Epithelial cell of esophagus (primary cell): ENCODE measurements at regions not wholly inside any gene's neighbourhood (a gene's known extent, or its start where the extent isn't known, plus 50 kb on each side); places are given as distances from the start of the nearest gene placed in this dataset.

Experiments
- DNase-seq: peaks from one replicate; pipeline ENCODE4 v3.0.0; 2010; ENCODE audit warnings: low read depth
- H3K4me3 ChIP-seq: 2 replicates; pipeline ENCODE4 v1.5.1; 2011; ENCODE audit warnings: mild to moderate bottlenecking, low read length, control low read depth
- TF ChIP-seq, protein P1 (sequence below): IDR thresholded peaks from 2 replicates; pipeline ENCODE4 v1.5.1; 2011; ENCODE audit warnings: low read depth, mild to moderate bottlenecking, low read length, control low read depth, inconsistent platforms; ENCODE audit not compliant: insufficient read depth; ENCODE audit errors: missing control alignments

DNA sequence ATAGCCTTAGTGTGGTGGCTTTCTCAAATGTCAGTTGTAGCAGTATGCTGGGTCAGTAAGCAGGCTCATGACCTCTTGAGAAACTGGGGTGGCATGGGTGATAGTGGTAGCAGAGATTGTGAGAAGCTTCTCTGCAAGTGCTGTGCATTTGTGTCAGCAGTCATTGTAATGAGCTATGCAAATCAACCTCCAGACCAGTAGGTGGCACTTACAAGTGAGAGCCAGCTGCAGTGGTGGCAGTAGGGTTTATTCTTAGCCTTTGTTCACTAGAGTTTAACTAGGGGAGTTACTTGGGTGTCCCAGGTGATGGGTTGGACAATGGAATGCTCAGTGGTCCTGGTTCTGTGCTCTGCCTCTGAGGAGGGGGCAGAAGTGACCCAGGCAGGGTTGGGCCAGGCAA, 818.7 kb downstream of the PCDH7 start:
- no peak for DNase-seq
- TF ChIP-seq, protein P1, sequence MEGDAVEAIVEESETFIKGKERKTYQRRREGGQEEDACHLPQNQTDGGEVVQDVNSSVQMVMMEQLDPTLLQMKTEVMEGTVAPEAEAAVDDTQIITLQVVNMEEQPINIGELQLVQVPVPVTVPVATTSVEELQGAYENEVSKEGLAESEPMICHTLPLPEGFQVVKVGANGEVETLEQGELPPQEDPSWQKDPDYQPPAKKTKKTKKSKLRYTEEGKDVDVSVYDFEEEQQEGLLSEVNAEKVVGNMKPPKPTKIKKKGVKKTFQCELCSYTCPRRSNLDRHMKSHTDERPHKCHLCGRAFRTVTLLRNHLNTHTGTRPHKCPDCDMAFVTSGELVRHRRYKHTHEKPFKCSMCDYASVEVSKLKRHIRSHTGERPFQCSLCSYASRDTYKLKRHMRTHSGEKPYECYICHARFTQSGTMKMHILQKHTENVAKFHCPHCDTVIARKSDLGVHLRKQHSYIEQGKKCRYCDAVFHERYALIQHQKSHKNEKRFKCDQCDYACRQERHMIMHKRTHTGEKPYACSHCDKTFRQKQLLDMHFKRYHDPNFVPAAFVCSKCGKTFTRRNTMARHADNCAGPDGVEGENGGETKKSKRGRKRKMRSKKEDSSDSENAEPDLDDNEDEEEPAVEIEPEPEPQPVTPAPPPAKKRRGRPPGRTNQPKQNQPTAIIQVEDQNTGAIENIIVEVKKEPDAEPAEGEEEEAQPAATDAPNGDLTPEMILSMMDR = no peak

DNA sequence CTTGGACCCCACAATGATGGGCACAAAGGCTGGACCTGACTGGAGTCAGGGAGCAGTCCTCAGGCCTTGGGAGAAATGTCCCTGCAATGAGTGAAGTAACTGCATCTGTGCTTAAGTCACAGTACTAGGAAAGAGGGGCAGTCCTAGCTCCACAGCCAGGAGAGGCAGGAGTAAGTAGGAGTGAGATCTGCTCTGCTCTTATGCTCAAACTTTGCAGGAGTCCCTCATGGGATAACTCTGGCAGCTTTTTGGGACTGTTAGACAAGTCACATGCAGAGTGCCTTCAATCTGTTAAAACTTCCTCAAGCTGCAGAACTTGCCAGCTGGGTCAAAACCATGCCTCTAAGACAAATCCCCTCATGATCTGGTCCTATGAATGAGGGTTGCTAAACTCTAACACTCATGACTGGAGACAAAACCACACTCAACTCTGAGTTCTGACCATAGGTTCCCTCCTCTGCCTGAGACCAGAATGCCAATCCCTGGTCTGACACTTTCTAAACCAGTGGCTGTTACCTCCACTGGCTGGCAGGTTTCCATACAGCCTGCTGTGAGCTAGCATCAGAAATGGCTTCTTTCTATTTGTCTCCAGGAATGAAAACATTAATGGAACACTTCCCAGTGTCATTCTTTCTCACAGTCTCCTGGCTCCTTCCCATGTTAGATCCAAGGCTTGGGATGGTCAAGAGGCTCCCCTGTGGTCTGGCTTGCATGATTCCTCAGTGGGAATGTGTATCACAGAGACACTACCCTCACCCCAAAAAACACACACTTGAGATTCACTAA, 819.3 kb downstream of the PCDH7 start:
- no peak for DNase-seq
- H3K4me3 ChIP-seq = no peak overlapping the region
- TF ChIP-seq, protein P1 = no peak

More for the DNA sequence above, 818.7 kb downstream of the PCDH7 start:
- H3K4me3 ChIP-seq = no peak overlapping the region

DNA sequence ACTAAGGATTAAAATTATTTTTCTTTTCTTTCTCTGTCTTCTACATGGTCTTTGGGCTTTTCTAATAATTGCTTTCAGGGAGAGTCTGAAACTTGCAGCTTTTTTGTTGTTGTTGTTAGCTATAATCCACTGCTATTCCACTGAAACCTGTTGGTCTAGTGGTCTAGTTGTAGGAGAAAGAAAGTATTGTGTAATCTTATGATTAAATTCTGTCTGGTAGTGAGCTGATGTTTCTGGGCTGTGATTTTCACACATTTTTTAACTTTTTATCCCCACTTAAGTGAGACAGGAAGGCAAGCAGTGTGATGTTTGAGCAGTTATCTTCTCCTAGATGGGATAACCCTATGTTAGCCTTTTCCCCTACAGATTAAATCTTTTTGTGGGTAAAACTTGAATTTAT, 825.2 kb downstream of the PCDH7 start:
- no peak overlapping the region for H3K4me3 ChIP-seq
- TF ChIP-seq, protein P1 = no peak
- peak; percentile 34 for DNase-seq

DNA sequence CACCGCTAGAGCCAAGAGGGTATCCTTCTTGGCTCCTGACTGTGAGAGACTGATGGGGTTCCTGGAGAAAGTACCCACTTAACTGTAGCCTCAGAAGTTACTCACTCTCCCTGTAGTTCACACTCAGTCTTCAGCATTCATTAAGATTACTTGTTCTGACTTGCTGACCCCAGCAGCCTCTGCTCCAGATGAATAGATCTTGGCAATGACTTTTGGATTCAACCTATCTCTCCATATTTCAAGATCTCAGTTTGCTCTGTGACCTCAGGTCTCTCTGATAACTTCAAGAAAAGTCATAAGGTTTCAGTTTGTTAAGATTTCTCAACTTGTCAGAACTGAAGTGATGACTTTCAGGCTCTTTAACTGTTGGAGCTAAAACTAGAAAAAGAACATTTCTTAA, 825.6 kb downstream of the PCDH7 start:
- H3K4me3 ChIP-seq = no peak overlapping the region
- DNase-seq = peak; percentile 73
- TF ChIP-seq, protein P1 = no peak

DNA sequence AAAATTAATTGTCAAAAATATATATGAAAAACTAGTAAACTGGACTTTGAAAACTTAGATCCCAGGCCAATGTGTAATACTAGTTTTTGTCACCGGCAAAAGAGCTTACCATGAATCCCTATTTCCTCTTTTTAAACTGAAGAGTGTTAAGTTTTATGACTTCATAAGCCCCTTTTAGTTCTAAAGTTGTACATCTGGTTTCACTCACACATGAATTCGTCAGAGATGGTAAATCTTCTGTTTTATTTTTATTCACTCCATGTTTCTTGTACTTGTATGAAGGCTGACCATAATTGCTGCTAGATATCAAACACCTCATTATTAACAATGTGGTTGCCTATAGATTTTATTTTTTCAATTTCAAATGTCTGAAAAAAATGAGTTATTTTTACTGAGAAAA, 827.9 kb downstream of the PCDH7 start:
- no peak for DNase-seq
- no peak overlapping the region for H3K4me3 ChIP-seq
- TF ChIP-seq, protein P1 = no peak

DNA sequence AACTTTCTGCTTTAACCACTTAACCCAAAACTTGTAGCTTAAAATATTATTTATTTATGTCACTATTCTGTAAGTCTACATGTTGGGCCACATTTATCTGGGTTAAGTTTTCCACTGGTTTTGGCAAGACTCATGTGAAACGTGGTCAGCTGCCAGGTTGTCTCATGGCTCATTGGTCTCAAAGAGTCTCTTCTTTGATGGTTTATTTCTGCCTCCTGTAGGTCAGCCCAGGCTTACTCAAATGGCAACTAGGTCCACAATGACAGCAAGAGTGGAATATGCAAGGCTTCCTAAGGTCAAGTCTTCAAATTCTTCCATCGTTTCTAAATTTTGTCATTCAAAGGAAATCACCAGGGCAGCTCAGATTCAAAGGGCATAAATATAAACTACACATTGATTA, 828.7 kb downstream of the PCDH7 start:
- TF ChIP-seq, protein P1 = no peak
- DNase-seq = no peak
- no peak overlapping the region for H3K4me3 ChIP-seq

DNA sequence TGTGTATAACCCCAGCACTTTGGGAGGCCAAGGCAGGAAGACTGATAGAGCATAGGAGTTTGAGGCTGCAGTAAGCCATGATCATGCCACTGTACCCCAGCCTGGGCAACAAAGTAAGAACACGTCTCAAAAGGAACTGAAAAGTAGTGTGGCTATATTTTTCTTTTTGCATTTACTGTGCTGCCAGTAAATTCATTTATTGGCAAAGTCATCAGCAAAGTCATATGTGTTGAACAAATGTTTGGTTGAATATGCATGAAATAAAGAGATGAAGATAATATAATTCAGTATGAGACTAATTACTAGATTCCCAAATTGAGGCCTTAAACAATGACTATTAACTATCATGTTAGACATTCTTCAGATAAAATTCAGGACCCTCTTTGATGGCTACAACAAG, 829.1 kb downstream of the PCDH7 start:
- TF ChIP-seq, protein P1 = no peak
- DNase-seq = no peak
- H3K4me3 ChIP-seq = no peak overlapping the region
